ENCODE measurements at regions not wholly inside any gene's neighbourhood (a gene's known extent, or its start where the extent isn't known, plus 50 kb on each side); places are given as distances from the start of the nearest gene placed in this dataset.

GRCh38 chr12:30519535-30519934 lies 176.1 kb downstream of the IPO8 start:
- Histone ChIP-seq H3K27ac (replicated peaks) (peak overlapping the region; percentile 27), H3K27me3 (ENCODE audit: low read depth) (no peaks in the 10 kb centered on the region), H3K4me3 (no peak overlapping the region), H3K4me1 (peaks cover 24% of the 10 kb centered on the region), H3K9me3 (replicated peaks) (peaks cover 3% of the 10 kb centered on the region), H3K36me3 (no peaks in the 10 kb centered on the region)
- no peak for TF ChIP-seq CTCF (IDR thresholded peaks at IDR 0.05; ENCODE audit: borderline replicate concordance)
- DNase-seq: no peak
- intact Hi-C loops (cut with micrococcal nuclease): no loop called here

- intact Hi-C loops (cut with micrococcal nuclease): no loop called here
Observed at GRCh38 chr12:30517320-30517719, 178.3 kb downstream of the IPO8 start.

GRCh38 chr12:30515351-30515750 lies 180.3 kb downstream of the IPO8 start:
- no peak for DNase-seq
- Histone ChIP-seq H3K27ac (replicated peaks) (no peak overlapping the region), H3K4me1 (peaks cover 24% of the 10 kb centered on the region), H3K9me3 (replicated peaks) (no peaks in the 10 kb centered on the region), H3K27me3 (ENCODE audit: low read depth) (no peaks in the 10 kb centered on the region), H3K4me3 (no peak overlapping the region), H3K36me3 (no peaks in the 10 kb centered on the region)
- TF ChIP-seq CTCF (IDR thresholded peaks at IDR 0.05; ENCODE audit: borderline replicate concordance): peak; percentile 46
- intact Hi-C loops (cut with micrococcal nuclease): no loop called here

More at GRCh38 chr12:30517320-30517719, 178.3 kb downstream of the IPO8 start:
- no peak for TF ChIP-seq CTCF (IDR thresholded peaks at IDR 0.05; ENCODE audit: borderline replicate concordance)
- Histone ChIP-seq H3K27me3 (ENCODE audit: low read depth) (no peaks in the 10 kb centered on the region), H3K9me3 (replicated peaks) (peaks cover 3% of the 10 kb centered on the region), H3K4me1 (peaks cover 24% of the 10 kb centered on the region), H3K4me3 (no peak overlapping the region), H3K27ac (replicated peaks) (no peak overlapping the region), H3K36me3 (no peaks in the 10 kb centered on the region)
- no peak for DNase-seq

GRCh38 chr12:30514666-30515065 lies 181.0 kb downstream of the IPO8 start:
- TF ChIP-seq CTCF (IDR thresholded peaks at IDR 0.05; ENCODE audit: borderline replicate concordance): no peak
- intact Hi-C loops (cut with micrococcal nuclease): no loop called here
- Histone ChIP-seq H3K27ac (replicated peaks) (no peak overlapping the region), H3K9me3 (replicated peaks) (no peaks in the 10 kb centered on the region), H3K4me3 (no peak overlapping the region), H3K36me3 (no peaks in the 10 kb centered on the region), H3K27me3 (ENCODE audit: low read depth) (no peaks in the 10 kb centered on the region), H3K4me1 (peaks cover 24% of the 10 kb centered on the region)
- no peak for DNase-seq

GRCh38 chr12:30508205-30508967 lies 187.3 kb downstream of the IPO8 start:
- intact Hi-C loops (cut with micrococcal nuclease): no loop called here
- no peaks in the 10 kb centered on the region for H3K36me3 ChIP-seq
- H3K9me3 ChIP-seq (replicated peaks): no peaks in the 10 kb centered on the region
- H3K4me1 ChIP-seq: no peaks in the 10 kb centered on the region
- H3K27ac ChIP-seq (replicated peaks): no peak overlapping the region
- no peak overlapping the region for H3K4me3 ChIP-seq
- no peak for DNase-seq
- H3K27me3 ChIP-seq (ENCODE audit: low read depth): no peaks in the 10 kb centered on the region
- no peak for TF ChIP-seq CTCF (IDR thresholded peaks at IDR 0.05; ENCODE audit: borderline replicate concordance)
